ENCODE measurements at regions not wholly inside any gene's neighbourhood (a gene's known extent, or its start where the extent isn't known, plus 50 kb on each side); places are given as distances from the start of the nearest gene placed in this dataset.

DNA sequence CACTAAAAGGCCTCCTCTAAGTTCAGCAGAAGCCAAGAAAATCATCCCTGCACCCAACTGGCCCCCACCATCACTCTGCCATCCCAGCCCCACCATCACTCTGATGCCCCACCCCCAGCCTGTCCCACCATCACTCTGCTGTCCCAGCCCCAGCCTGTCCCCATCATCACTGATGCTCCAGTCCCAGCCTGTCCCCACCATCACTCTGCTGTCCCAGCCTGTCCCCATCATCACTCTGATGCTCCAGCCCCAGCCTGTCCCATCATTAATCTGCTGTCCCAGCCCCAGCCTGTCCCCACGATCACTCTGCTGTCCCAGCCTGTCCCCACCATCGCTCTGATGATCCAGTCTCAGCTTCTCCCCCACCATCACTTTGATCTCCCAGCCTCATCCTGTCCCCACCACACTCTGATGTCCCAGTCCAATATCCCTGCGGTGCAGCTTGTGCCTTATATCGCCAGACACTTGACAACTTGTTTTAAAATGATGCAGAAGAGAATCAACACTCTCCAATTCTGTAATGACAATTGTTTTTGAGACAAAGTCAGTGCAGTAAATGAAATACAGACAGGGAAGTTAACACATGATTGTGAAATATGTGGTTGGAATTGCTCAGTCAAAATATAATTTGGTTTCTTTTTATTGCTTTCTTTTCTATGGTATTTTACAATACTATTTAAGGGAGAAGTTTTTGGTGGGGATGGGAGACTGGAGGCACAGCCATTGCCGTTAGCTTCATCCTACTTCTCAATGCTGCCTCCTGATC, 100.8 kb downstream of the TNFAIP3 start:
- TF ChIP-seq, protein P1, sequence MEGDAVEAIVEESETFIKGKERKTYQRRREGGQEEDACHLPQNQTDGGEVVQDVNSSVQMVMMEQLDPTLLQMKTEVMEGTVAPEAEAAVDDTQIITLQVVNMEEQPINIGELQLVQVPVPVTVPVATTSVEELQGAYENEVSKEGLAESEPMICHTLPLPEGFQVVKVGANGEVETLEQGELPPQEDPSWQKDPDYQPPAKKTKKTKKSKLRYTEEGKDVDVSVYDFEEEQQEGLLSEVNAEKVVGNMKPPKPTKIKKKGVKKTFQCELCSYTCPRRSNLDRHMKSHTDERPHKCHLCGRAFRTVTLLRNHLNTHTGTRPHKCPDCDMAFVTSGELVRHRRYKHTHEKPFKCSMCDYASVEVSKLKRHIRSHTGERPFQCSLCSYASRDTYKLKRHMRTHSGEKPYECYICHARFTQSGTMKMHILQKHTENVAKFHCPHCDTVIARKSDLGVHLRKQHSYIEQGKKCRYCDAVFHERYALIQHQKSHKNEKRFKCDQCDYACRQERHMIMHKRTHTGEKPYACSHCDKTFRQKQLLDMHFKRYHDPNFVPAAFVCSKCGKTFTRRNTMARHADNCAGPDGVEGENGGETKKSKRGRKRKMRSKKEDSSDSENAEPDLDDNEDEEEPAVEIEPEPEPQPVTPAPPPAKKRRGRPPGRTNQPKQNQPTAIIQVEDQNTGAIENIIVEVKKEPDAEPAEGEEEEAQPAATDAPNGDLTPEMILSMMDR (conservative IDR thresholded peaks at IDR 0.05 in 1 of 2, IDR thresholded peaks at IDR 0.05 in 1 of 2; ENCODE audit: extremely low read depth in 1 of 2, insufficient read depth in 1 of 2, low read depth in 1 of 2, low read length in 2 of 2), result no peak
- no peak for TF ChIP-seq EZH2 (IDR thresholded peaks at IDR 0.05; ENCODE audit: borderline replicate concordance, low read length)
